AG09319 (cell line): ENCODE measurements at regions not wholly inside any gene's neighbourhood (a gene's known extent, or its start where the extent isn't known, plus 50 kb on each side); places are given as distances from the start of the nearest gene placed in this dataset.
"Not testable (repeated sequence)": the region's sequence is repeated elsewhere in the genome, so short reads cannot be mapped to it uniquely, and the experiment has no call there.

ENCODE experiments used
- DNase-seq: peaks from one replicate; pipeline ENCODE4 v3.0.0-alpha.2; 2010; ENCODE audit warnings: low read depth; ENCODE audit errors: extremely low read depth
- CTCF ChIP-seq: IDR thresholded peaks from 2 replicates; pipeline ENCODE4 v1.5.1; 2011; ENCODE audit warnings: low read depth, mild to moderate bottlenecking, inconsistent platforms, low read length, moderate library complexity

- DNase-seq: no peak
Measured at GRCh38 chr1:54474310-54475251, 68.4 kb upstream of the SSBP3 start.

GRCh38 chr1:54471588-54471987 is 65.4 kb upstream of the SSBP3 start:
- DNase-seq: no peak
- TF ChIP-seq CTCF: no peak

More at GRCh38 chr1:54474310-54475251, 68.4 kb upstream of the SSBP3 start:
- TF ChIP-seq CTCF: no peak

- DNase-seq: not testable (repeated sequence)
Measured at GRCh38 chr1:54469444-54469843, 63.2 kb upstream of the SSBP3 start.

GRCh38 chr1:54468288-54469084 is 62.3 kb upstream of the SSBP3 start:
- DNase-seq: not testable (repeated sequence)

GRCh38 chr1:54465351-54465811 is 59.2 kb upstream of the SSBP3 start:
- DNase-seq: no peak
- TF ChIP-seq CTCF: no peak

GRCh38 chr1:54464477-54465146 is 58.4 kb upstream of the SSBP3 start:
- DNase-seq: no peak
- no peak for TF ChIP-seq CTCF

GRCh38 chr1:54464031-54464476 is 57.9 kb upstream of the SSBP3 start:
- no peak for DNase-seq

More at GRCh38 chr1:54464031-54464476, 57.9 kb upstream of the SSBP3 start:
- TF ChIP-seq CTCF: no peak
